Aorta (tissue), 5 donors: ENCODE measurements at regions not wholly inside any gene's neighbourhood (a gene's known extent, or its start where the extent isn't known, plus 50 kb on each side); places are given as distances from the start of the nearest gene placed in this dataset.

Experiments used
- ATAC-seq: fragments of 200-7000 bp; cut with Tn5 transposase; one replicate; pipeline ENCODE4 v1.9.1; 2022; ENCODE audit warnings: moderate library complexity; ENCODE audit not compliant: low FRiP score
- DNase-seq, 2 donors: peaks; one replicate each; pipeline ENCODE4 v3.0.0-alpha.2; 2020
- H3K27ac ChIP-seq, 2 donors: one replicate each; pipeline ENCODE4 v1.5.1; 2013; ENCODE audit warnings: low read length in 2 of 2, mild to moderate bottlenecking in 2 of 2, moderate library complexity in 2 of 2, control low read depth in 1 of 2, inconsistent platforms in 1 of 2, low read depth in 1 of 2
- H3K27me3 ChIP-seq, 2 donors: one replicate each; pipeline ENCODE4 v1.6.1; 2013; ENCODE audit warnings: control low read depth in 1 of 2, low read length in 1 of 2, mild to moderate bottlenecking in 1 of 2, moderate library complexity in 1 of 2; ENCODE audit not compliant: insufficient read depth in 2 of 2, control insufficient read depth in 1 of 2
- H3K36me3 ChIP-seq, 2 donors: one replicate each; pipeline ENCODE4 v1.6.1; 2013; ENCODE audit warnings: control low read depth in 1 of 2, low read length in 1 of 2, mild to moderate bottlenecking in 1 of 2; ENCODE audit not compliant: insufficient read depth in 2 of 2, control insufficient read depth in 1 of 2
- H3K4me1 ChIP-seq, 2 donors: one replicate each; pipeline ENCODE4 v1.6.1; 2013; ENCODE audit warnings: low read length in 2 of 2, control low read depth in 1 of 2, mild to moderate bottlenecking in 1 of 2, moderate library complexity in 1 of 2; ENCODE audit not compliant: insufficient read depth in 2 of 2, control insufficient read depth in 1 of 2
- H3K4me3 ChIP-seq, 2 donors: one replicate each; pipeline ENCODE4 v1.5.1; 2013; ENCODE audit warnings: low read length in 2 of 2, control low read depth in 1 of 2, mild to moderate bottlenecking in 1 of 2
- H3K9me3 ChIP-seq: one replicate; pipeline ENCODE4 v1.6.1; 2013; ENCODE audit warnings: mild to moderate bottlenecking, low read length; ENCODE audit not compliant: control insufficient read depth
- WGBS, 2 donors: extraction: QIAGEN DNeasy Blood & Tissue Kit; methylation state at CpG; one replicate each; pipeline ENCODE4 v1.1.7; 2013; 5-methylcytosine and 5-hydroxymethylcytosine counted together
- intact Hi-C, 2 donors: fragments of 100-400 bp; cut with DNase I; formaldehyde crosslinking; loops; one replicate each; pipeline versions ENCODE4 v1.14.2 to v1.15.0; 2022
- donor health status: healthy with polysubstance abuse.
- donor health status: Bipolar disorder and iron deficiency.
- donor health status: DM: no; HTN: no; CAD: no.
- donor health status: DM: no; HTN: no; CAD: no.
- donor health status: DM: yes; HTN: yes; CAD: no.

- 4 to 8% methylated on average over 2 of the region's 2 CpGs for WGBS, 2 donors
Observed at GRCh38 chr12:19970116-19970515, 398.2 kb upstream of the PDE3A start.

GRCh38 chr12:19970821-19971220 lies 397.5 kb upstream of the PDE3A start:
- no peaks in the 10 kb centered on the region for H3K27me3 ChIP-seq
- peak overlapping the region in 1 of 2 donors; percentile 88 for H3K27ac ChIP-seq
- H3K4me3 ChIP-seq: no peak overlapping the region
- no peaks in the 10 kb centered on the region for H3K9me3 ChIP-seq
- no peak for ATAC-seq
- intact Hi-C loops: no loop called here
- no peak for DNase-seq
- H3K36me3 ChIP-seq: no peaks in the 10 kb centered on the region
- H3K4me1 ChIP-seq: peaks cover 6 to 14% of the 10 kb centered on the region in 2 donors
- 22 to 35% methylated on average over 1 of the region's 1 CpG for WGBS, 2 donors

More at GRCh38 chr12:19970116-19970515, 398.2 kb upstream of the PDE3A start:
- Histone ChIP-seq H3K27ac (peak overlapping the region in 1 of 2 donors; percentile 43), H3K27me3 (no peaks in the 10 kb centered on the region), H3K9me3 (no peaks in the 10 kb centered on the region), H3K4me3 (no peak overlapping the region), H3K4me1 (peaks cover 6 to 15% of the 10 kb centered on the region in 2 donors), H3K36me3 (no peaks in the 10 kb centered on the region)
- ATAC-seq (no peak), DNase-seq (no peak)
- intact Hi-C loops: no loop called here

GRCh38 chr12:19971361-19972280 lies 396.7 kb upstream of the PDE3A start:
- peaks cover 6 to 14% of the 10 kb centered on the region in 2 donors for H3K4me1 ChIP-seq
- no peaks in the 10 kb centered on the region for H3K36me3 ChIP-seq
- no peak overlapping the region for H3K4me3 ChIP-seq
- DNase-seq: no peak
- WGBS, 2 donors: 43 to 47% methylated on average over 8 of the region's 8 CpGs
- H3K27ac ChIP-seq: peak overlapping the region in 1 of 2 donors; percentile 88
- ATAC-seq: no peak
- H3K9me3 ChIP-seq: no peaks in the 10 kb centered on the region
- no peaks in the 10 kb centered on the region for H3K27me3 ChIP-seq
- intact Hi-C loops: no loop called here

GRCh38 chr12:19972325-19973288 lies 395.7 kb upstream of the PDE3A start:
- H3K4me1 ChIP-seq: peaks cover 6 to 14% of the 10 kb centered on the region in 2 donors
- H3K27ac ChIP-seq: peak overlapping the region in 1 of 2 donors; percentile 6
- no peaks in the 10 kb centered on the region for H3K9me3 ChIP-seq
- no peaks in the 10 kb centered on the region for H3K36me3 ChIP-seq
- H3K27me3 ChIP-seq: no peaks in the 10 kb centered on the region
- DNase-seq: no peak
- H3K4me3 ChIP-seq: no peak overlapping the region
- WGBS, 2 donors: 80 to 83% methylated on average over 11 of the region's 11 CpGs
- no peak for ATAC-seq
- intact Hi-C loops: no loop called here

- Histone ChIP-seq H3K4me3 (no peak overlapping the region), H3K9me3 (no peaks in the 10 kb centered on the region), H3K27me3 (no peaks in the 10 kb centered on the region), H3K27ac (no peak overlapping the region), H3K36me3 (no peaks in the 10 kb centered on the region), H3K4me1 (peaks cover 3 to 4% of the 10 kb centered on the region in 2 donors)
- ATAC-seq (no peak), DNase-seq (no peak)
- intact Hi-C loops: no loop called here
Observed at GRCh38 chr12:19978193-19978592, 390.1 kb upstream of the PDE3A start.

- intact Hi-C loops: no loop called here
- Histone ChIP-seq H3K36me3 (no peaks in the 10 kb centered on the region), H3K27me3 (no peaks in the 10 kb centered on the region), H3K4me3 (no peak overlapping the region), H3K9me3 (no peaks in the 10 kb centered on the region), H3K27ac (no peak overlapping the region), H3K4me1 (peaks cover 3 to 4% of the 10 kb centered on the region in 2 donors)
- whole genome bisulfite sequencing, 2 donors: 28 to 39% methylated on average over 3 of the region's 3 CpGs
- ATAC-seq: no peak
- DNase-seq: no peak
Observed at GRCh38 chr12:19979584-19979983, 388.8 kb upstream of the PDE3A start.

- H3K27ac ChIP-seq: no peak overlapping the region
- intact Hi-C loops: no loop called here
- H3K4me3 ChIP-seq: no peak overlapping the region
- H3K4me1 ChIP-seq: peaks cover 3 to 4% of the 10 kb centered on the region in 2 donors
- H3K27me3 ChIP-seq: no peaks in the 10 kb centered on the region
- DNase-seq (no peak), ATAC-seq (no peak)
- H3K36me3 ChIP-seq: no peaks in the 10 kb centered on the region
- H3K9me3 ChIP-seq: no peaks in the 10 kb centered on the region
- WGBS, 2 donors: 95 to 98% methylated on average over 2 of the region's 2 CpGs
Observed at GRCh38 chr12:19981944-19982343, 386.4 kb upstream of the PDE3A start.

GRCh38 chr12:19988001-19988400 lies 380.3 kb upstream of the PDE3A start:
- H3K4me3 ChIP-seq: no peak overlapping the region
- H3K27me3 ChIP-seq: no peaks in the 10 kb centered on the region
- WGBS, 2 donors: 7% methylated on average over 2 of the region's 2 CpGs
- ATAC-seq: no peak
- no peak overlapping the region for H3K27ac ChIP-seq
- H3K36me3 ChIP-seq: no peaks in the 10 kb centered on the region
- no peak for DNase-seq
- H3K4me1 ChIP-seq: peaks cover 0 to 4% of the 10 kb centered on the region in 2 donors
- intact Hi-C loops: no loop called here
- no peaks in the 10 kb centered on the region for H3K9me3 ChIP-seq
